ENCODE measurements at regions not wholly inside any gene's neighbourhood (a gene's known extent, or its start where the extent isn't known, plus 50 kb on each side); places are given as distances from the start of the nearest gene placed in this dataset.

DNA sequence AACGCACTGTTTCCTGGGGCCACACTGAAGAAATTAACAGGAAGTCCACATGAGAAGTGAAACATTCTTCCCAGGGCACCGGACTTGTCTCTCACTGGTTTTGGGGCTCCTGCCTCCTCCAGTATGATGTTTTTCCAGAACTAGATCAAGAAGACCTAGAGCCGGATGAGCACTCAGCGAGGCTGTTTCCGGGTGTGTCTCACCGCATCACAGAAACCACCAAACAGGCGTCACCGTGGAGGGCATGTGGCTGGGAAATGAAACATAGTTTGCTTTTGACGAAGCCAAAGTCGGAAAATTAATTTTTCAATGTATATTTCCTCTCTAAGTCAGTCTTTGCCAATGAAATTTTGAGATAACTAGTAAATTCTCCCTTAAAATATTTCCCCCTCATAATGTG, 314.0 kb upstream of the SALL3 start:
- Histone ChIP-seq H3K36me3 (no peaks in the 10 kb centered on the region), H3K9me3 (no peaks in the 10 kb centered on the region), H3K27me3 (no peaks in the 10 kb centered on the region), H3K4me3 (no peak overlapping the region)
- no peak for DNase-seq

- DNase-seq = no peak
- Histone ChIP-seq H3K36me3 (no peaks in the 10 kb centered on the region), H3K27me3 (no peaks in the 10 kb centered on the region), H3K4me3 (no peak overlapping the region), H3K9me3 (no peaks in the 10 kb centered on the region)
These were observed 312.8 kb upstream of the SALL3 start for GRCh38 chr18:78666666-78667335.

- H3K9me3 ChIP-seq = no peaks in the 10 kb centered on the region
- H3K36me3 ChIP-seq = no peaks in the 10 kb centered on the region
- H3K4me3 ChIP-seq = no peak overlapping the region
- H3K27me3 ChIP-seq = no peaks in the 10 kb centered on the region
- DNase-seq = no peak
These were observed 308.7 kb upstream of the SALL3 start for GRCh38 chr18:78670778-78671391.

- Histone ChIP-seq H3K36me3 (no peaks in the 10 kb centered on the region), H3K27me3 (no peaks in the 10 kb centered on the region), H3K9me3 (no peaks in the 10 kb centered on the region), H3K4me3 (no peak overlapping the region)
- no peak for DNase-seq
These were observed 308.1 kb upstream of the SALL3 start for GRCh38 chr18:78671551-78671950.

DNA sequence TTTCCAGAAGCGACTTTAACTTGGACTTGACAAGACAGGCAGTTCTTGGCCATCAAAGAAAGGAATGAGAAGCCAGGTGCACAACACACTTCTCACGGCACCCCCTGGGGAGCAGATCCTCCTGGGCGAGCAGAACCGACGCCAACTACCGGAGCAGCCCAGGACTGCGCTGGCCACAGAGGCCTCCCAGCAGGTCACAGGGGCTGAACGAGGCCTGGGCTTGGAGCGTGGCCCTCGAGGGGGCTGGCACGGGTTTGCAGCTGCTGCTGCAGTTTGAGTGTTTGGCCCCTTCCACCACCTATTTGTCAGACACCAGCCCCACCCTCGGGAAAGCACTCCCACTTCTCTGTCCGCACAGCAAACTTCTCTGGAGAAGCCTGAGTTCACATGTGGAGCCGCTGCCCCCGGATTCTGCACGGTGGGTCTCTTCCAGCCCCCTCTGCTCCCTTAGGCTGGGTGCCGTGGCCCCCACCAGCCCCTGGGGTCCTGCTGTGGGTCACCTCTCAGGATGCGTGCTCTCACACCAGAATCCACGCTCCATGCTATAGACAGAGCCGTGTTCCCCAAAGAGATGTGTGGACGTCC, 306.7 kb upstream of the SALL3 start:
- Histone ChIP-seq H3K4me3 (no peak overlapping the region), H3K9me3 (no peaks in the 10 kb centered on the region), H3K27me3 (no peaks in the 10 kb centered on the region), H3K36me3 (no peaks in the 10 kb centered on the region)
- no peak for DNase-seq

DNA sequence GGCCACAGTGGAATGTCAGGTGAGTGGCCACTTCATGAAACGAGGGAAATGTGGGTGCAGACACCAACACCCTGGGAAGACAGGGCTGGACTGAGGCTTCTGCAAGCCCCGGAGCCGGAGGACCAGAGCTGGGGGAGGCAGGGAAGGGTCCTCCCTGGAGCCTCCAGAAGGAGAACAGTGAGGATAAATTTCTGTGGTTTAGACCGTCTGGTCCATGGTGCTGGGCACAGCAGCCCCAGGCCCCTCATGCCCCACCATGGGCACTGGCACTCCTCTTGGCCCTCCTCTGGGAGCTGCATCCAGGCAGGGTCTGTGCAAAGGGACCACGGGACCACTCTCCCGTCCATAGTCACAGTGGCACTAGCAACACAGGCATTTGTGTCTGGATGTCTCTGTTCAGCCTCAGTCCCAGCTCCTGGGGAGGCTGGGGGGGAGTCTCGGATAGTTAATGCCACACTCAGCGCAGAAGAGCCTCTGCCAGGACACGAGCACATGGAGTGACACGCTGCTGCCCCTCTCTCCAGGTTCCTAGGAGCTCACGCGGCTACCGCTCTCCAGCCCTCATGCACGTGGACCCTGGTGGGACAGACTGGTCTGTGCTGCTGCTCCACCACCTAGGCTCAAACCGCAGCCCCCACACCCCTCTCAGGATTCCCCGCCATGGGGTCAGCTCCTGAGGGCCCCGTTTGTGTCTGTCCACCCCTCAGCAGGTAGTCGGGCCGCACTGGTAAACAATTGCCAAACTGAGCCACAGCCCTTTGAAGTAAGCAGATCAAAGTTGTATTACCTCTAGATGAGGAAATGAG, 305.9 kb upstream of the SALL3 start:
- Histone ChIP-seq H3K27me3 (no peaks in the 10 kb centered on the region), H3K4me3 (no peak overlapping the region), H3K36me3 (no peaks in the 10 kb centered on the region), H3K9me3 (no peaks in the 10 kb centered on the region)
- DNase-seq = no peak

GRCh38 chr18:78675231-78675630, 304.4 kb upstream of the SALL3 start:
- Histone ChIP-seq H3K27me3 (no peaks in the 10 kb centered on the region), H3K4me3 (no peak overlapping the region), H3K9me3 (no peaks in the 10 kb centered on the region), H3K36me3 (no peaks in the 10 kb centered on the region)
- DNase-seq = no peak

DNA sequence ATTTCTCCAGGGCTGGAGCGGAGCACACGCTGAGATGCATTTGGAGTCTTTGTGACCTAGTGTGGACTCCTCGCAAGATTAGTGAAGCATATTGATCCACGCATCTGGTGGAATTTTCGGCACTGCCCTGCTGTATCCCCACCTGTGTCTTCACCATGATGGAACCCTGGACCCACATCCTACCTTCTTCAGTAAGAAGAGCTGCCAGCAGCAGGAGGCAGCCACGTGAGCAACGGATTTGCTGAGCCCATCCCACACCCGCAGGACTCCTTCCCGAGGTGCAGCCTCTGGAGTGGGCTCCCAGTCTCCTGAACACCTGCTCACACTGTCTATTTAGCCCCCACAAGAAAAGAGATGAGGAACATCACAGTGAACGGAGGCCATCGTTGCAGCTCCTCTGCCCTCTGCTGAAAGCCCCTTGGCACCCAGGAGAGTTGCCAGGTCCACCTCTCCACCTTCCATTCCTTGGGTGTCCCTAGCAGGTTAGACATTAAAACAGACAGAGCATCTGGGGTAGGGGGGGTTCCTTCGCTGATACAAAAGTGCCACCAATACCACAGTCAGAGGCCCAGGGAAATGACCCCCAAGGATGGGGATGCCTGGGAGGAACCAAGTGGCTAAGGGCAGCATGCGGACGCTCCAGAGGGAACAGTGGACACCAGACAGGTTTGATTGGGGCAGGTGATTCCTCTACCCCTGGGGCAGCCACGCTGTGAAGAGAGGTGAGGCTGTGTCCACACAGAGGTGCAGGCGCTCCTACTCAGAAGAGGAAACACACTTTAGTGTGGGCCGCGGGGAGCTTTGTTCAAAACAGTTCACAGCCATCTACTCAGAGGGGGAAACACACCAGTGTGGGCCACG, 302.8 kb upstream of the SALL3 start:
- Histone ChIP-seq H3K36me3 (no peaks in the 10 kb centered on the region), H3K9me3 (no peaks in the 10 kb centered on the region), H3K4me3 (no peak overlapping the region), H3K27me3 (no peaks in the 10 kb centered on the region)
- no peak for DNase-seq

GRCh38 chr18:78677483-78678317, 301.9 kb upstream of the SALL3 start:
- no peaks in the 10 kb centered on the region for H3K36me3 ChIP-seq
- H3K27me3 ChIP-seq = no peaks in the 10 kb centered on the region
- no peak overlapping the region for H3K4me3 ChIP-seq
- no peak for DNase-seq
- H3K9me3 ChIP-seq = no peaks in the 10 kb centered on the region

DNA sequence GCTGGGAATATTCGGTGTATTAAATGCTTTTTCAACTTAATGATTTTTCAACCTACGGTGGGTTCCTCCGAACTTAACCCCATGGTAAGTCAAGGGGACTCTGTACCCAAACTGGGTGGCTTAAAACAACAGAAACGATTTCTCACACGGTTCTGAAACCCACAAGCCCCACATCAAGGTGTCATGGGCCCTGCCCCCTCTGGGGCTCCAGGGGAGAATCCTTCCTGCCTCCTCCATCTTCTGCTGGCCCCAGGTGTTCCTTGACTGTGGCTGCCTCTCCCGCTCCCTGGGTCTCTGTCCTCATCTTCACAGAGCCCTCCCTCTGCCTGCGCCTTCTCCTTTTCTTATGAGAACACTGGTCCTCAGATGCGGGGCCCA, 301.3 kb upstream of the SALL3 start:
- H3K36me3 ChIP-seq = no peaks in the 10 kb centered on the region
- H3K9me3 ChIP-seq = no peaks in the 10 kb centered on the region
- H3K27me3 ChIP-seq = no peaks in the 10 kb centered on the region
- no peak for DNase-seq
- no peak overlapping the region for H3K4me3 ChIP-seq

- Histone ChIP-seq H3K9me3 (no peaks in the 10 kb centered on the region), H3K27me3 (no peaks in the 10 kb centered on the region), H3K4me3 (no peak overlapping the region), H3K36me3 (no peaks in the 10 kb centered on the region)
- no peak for DNase-seq
These were observed 300.6 kb upstream of the SALL3 start for GRCh38 chr18:78679031-78679430.

- no peak for DNase-seq
- no peaks in the 10 kb centered on the region for H3K9me3 ChIP-seq
- no peak overlapping the region for H3K4me3 ChIP-seq
- no peaks in the 10 kb centered on the region for H3K27me3 ChIP-seq
- H3K36me3 ChIP-seq = no peaks in the 10 kb centered on the region
These were observed 299.9 kb upstream of the SALL3 start for GRCh38 chr18:78679613-78680260.

GRCh38 chr18:78681396-78681795, 298.2 kb upstream of the SALL3 start:
- Histone ChIP-seq H3K9me3 (no peaks in the 10 kb centered on the region), H3K36me3 (no peaks in the 10 kb centered on the region), H3K27me3 (0 out of 2 replicates have a peak, but pooled peaks cover 3% of the 10 kb centered on the region)

GRCh38 chr18:78681934-78682333, 297.7 kb upstream of the SALL3 start:
- no peak for DNase-seq
- no peaks in the 10 kb centered on the region for H3K36me3 ChIP-seq
- 0 out of 2 replicates have a peak, but pooled peaks cover 3% of the 10 kb centered on the region for H3K27me3 ChIP-seq
- no peaks in the 10 kb centered on the region for H3K9me3 ChIP-seq
- no peak overlapping the region for H3K4me3 ChIP-seq

More at GRCh38 chr18:78681396-78681795, 298.2 kb upstream of the SALL3 start:
- no peak overlapping the region for H3K4me3 ChIP-seq
- no peak for DNase-seq

GRCh38 chr18:78682716-78683115, 296.9 kb upstream of the SALL3 start:
- no peaks in the 10 kb centered on the region for H3K9me3 ChIP-seq
- H3K36me3 ChIP-seq = no peaks in the 10 kb centered on the region
- no peak for DNase-seq
- 0 out of 2 replicates have a peak, but pooled peaks cover 3% of the 10 kb centered on the region for H3K27me3 ChIP-seq
- no peak overlapping the region for H3K4me3 ChIP-seq
